ENCODE measurements at regions not wholly inside any gene's neighbourhood (a gene's known extent, or its start where the extent isn't known, plus 50 kb on each side); places are given as distances from the start of the nearest gene placed in this dataset.

- no peak for FAIRE-seq
- no peak for TF ChIP-seq CTCF (IDR thresholded peaks at IDR 0.05; ENCODE audit: insufficient read depth, missing control alignments)
These were observed 100.7 kb upstream of the FAM9C start for GRCh38 chrX:13144927-13145655.

GRCh38 chrX:13142891-13143290 is 98.5 kb upstream of the FAM9C start:
- FAIRE-seq, result no peak
- DNase-seq (ENCODE audit: insufficient read length, low spot score), result no peak
- no peak for TF ChIP-seq CTCF (IDR thresholded peaks at IDR 0.05; ENCODE audit: insufficient read depth, missing control alignments)

More at GRCh38 chrX:13144927-13145655, 100.7 kb upstream of the FAM9C start:
- no peak for DNase-seq (ENCODE audit: insufficient read length, low spot score)

- no peak for FAIRE-seq
- no peak for DNase-seq (ENCODE audit: insufficient read length, low spot score)
- TF ChIP-seq CTCF (IDR thresholded peaks at IDR 0.05; ENCODE audit: insufficient read depth, missing control alignments), result no peak
These were observed 95.6 kb upstream of the FAM9C start for GRCh38 chrX:13140007-13140406.

GRCh38 chrX:13131396-13132137 is 87.1 kb upstream of the FAM9C start:
- TF ChIP-seq CTCF (IDR thresholded peaks at IDR 0.05; ENCODE audit: insufficient read depth, missing control alignments), result no peak
- DNase-seq (ENCODE audit: insufficient read length, low spot score), result no peak
- no peak for FAIRE-seq

GRCh38 chrX:13130816-13131215 is 86.4 kb upstream of the FAM9C start:
- no peak for DNase-seq (ENCODE audit: insufficient read length, low spot score)
- FAIRE-seq, result no peak
- no peak for TF ChIP-seq CTCF (IDR thresholded peaks at IDR 0.05; ENCODE audit: insufficient read depth, missing control alignments)

GRCh38 chrX:13128104-13128503 is 83.7 kb upstream of the FAM9C start:
- DNase-seq (ENCODE audit: insufficient read length, low spot score), result no peak
- TF ChIP-seq CTCF (IDR thresholded peaks at IDR 0.05; ENCODE audit: insufficient read depth, missing control alignments), result no peak
- no peak for FAIRE-seq

GRCh38 chrX:13126775-13127174 is 82.4 kb upstream of the FAM9C start:
- no peak for TF ChIP-seq CTCF (IDR thresholded peaks at IDR 0.05; ENCODE audit: insufficient read depth, missing control alignments)
- no peak for DNase-seq (ENCODE audit: insufficient read length, low spot score)
- FAIRE-seq, result no peak
